ENCODE measurements at regions not wholly inside any gene's neighbourhood (a gene's known extent, or its start where the extent isn't known, plus 50 kb on each side); places are given as distances from the start of the nearest gene placed in this dataset.

GRCh38 chr15:31227235-31227634 is 99.4 kb upstream of the KLF13 start (continued):
- TF ChIP-seq CTCF (IDR thresholded peaks at IDR 0.05; ENCODE audit: control extremely low read depth in 1 of 3, insufficient read depth in 1 of 3, low read depth in 1 of 3, low read length in 3 of 3) (no peak), BRCA1 (IDR thresholded peaks at IDR 0.05; ENCODE audit: low read depth, low read length) (no peak), RXRA (IDR thresholded peaks at IDR 0.05; ENCODE audit: insufficient read depth, low read depth, low read length) (no peak)
